ENCODE measurements at regions not wholly inside any gene's neighbourhood (a gene's known extent, or its start where the extent isn't known, plus 50 kb on each side); places are given as distances from the start of the nearest gene placed in this dataset.

GRCh38 chr4:96003951-96004740, 164.3 kb downstream of the PDHA2 start:
- TF ChIP-seq CTCF (IDR thresholded peaks at IDR 0.05) (no peak), POLR2AphosphoS5 (IDR thresholded peaks at IDR 0.05) (no peak)

Data from suprapubic skin (tissue), 3 donors.